Left cardiac atrium (tissue), 4 donors: ENCODE measurements at regions not wholly inside any gene's neighbourhood (a gene's known extent, or its start where the extent isn't known, plus 50 kb on each side); places are given as distances from the start of the nearest gene placed in this dataset.
A peak's percentile ranks its signal among the peaks of the same experiment; 100 is the strongest.

Experiments
- ATAC-seq, 2 donors: fragments of 200-7000 bp; cut with Tn5 transposase; one replicate each; pipeline ENCODE4 v1.9.1; 2020; ENCODE audit warnings: mild to moderate bottlenecking in 2 of 2, moderate library complexity in 2 of 2
- DNase-seq: peaks from one replicate; pipeline ENCODE4 v3.0.0-alpha.2; 2020
- intact Hi-C, 2 donors: fragments of 100-400 bp; cut with DNase I; formaldehyde crosslinking; loops; one replicate each; pipeline versions ENCODE4 v1.14.1 to v1.15.1; 2022 to 2023
- donor health status: DM: no; HTN: yes; CAD: no.
- donor health status: DM: no; HTN: yes; CAD: no; lungs with severe emphysema.
- donor health status: DM: yes; HTN: yes; CAD: no.
- donor health status: Dilated cardiomyopathy.

GRCh38 chr6:113744861-113745260, 112.3 kb upstream of the MARCKS start:
- ATAC-seq: no peak
- intact Hi-C loops: no loop called here
- no peak for DNase-seq

- intact Hi-C loops: no loop called here
- ATAC-seq (no peak), DNase-seq (no peak)
Observed at GRCh38 chr6:113750151-113750855, 106.8 kb upstream of the MARCKS start.

GRCh38 chr6:113754291-113754690, 102.9 kb upstream of the MARCKS start:
- no peak for DNase-seq
- intact Hi-C loops: no loop called here
- ATAC-seq: no peak

GRCh38 chr6:113755449-113756289, 101.5 kb upstream of the MARCKS start:
- DNase-seq (no peak), ATAC-seq (no peak)

GRCh38 chr6:113756290-113756665, 100.9 kb upstream of the MARCKS start:
- intact Hi-C loops: no loop called here
- ATAC-seq (no peak), DNase-seq (no peak)

More at GRCh38 chr6:113755449-113756289, 101.5 kb upstream of the MARCKS start:
- intact Hi-C loops: no loop called here

GRCh38 chr6:113758214-113758613, 98.9 kb upstream of the MARCKS start:
- intact Hi-C loops: no loop called here
- no peak for ATAC-seq
- no peak for DNase-seq

GRCh38 chr6:113758826-113759574, 98.1 kb upstream of the MARCKS start:
- ATAC-seq (peak in 1 of 2 donors; percentile 55), DNase-seq (no peak)
- intact Hi-C loops: no loop called here

GRCh38 chr6:113762641-113763040, 94.5 kb upstream of the MARCKS start:
- ATAC-seq: no peak
- intact Hi-C loops: no loop called here
- no peak for DNase-seq

- intact Hi-C loops: no loop called here
- DNase-seq: no peak
- peak in 1 of 2 donors; percentile 62 for ATAC-seq
Observed at GRCh38 chr6:113763311-113763766, 93.8 kb upstream of the MARCKS start.

GRCh38 chr6:113763876-113764275, 93.3 kb upstream of the MARCKS start:
- ATAC-seq: peak in 1 of 2 donors; percentile 82
- intact Hi-C loops: no loop called here

GRCh38 chr6:113765909-113766308, 91.2 kb upstream of the MARCKS start:
- ATAC-seq: no peak
- intact Hi-C loops: no loop called here
- no peak for DNase-seq

More at GRCh38 chr6:113763876-113764275, 93.3 kb upstream of the MARCKS start:
- DNase-seq: no peak

- no peak for ATAC-seq
- intact Hi-C loops: no loop called here
- no peak for DNase-seq
Observed at GRCh38 chr6:113767985-113768384, 89.2 kb upstream of the MARCKS start.

- DNase-seq (no peak), ATAC-seq (no peak)
- intact Hi-C loops: no loop called here
Observed at GRCh38 chr6:113772961-113773360, 84.2 kb upstream of the MARCKS start.

GRCh38 chr6:113774127-113774825, 82.9 kb upstream of the MARCKS start:
- DNase-seq: no peak
- peak in 1 of 2 donors; percentile 32 for ATAC-seq
- intact Hi-C loops: no loop called here

GRCh38 chr6:113776998-113777397, 80.1 kb upstream of the MARCKS start:
- intact Hi-C loops: no loop called here
- DNase-seq (no peak), ATAC-seq (no peak)

GRCh38 chr6:113777601-113778000, 79.5 kb upstream of the MARCKS start:
- intact Hi-C loops: no loop called here
- no peak for ATAC-seq
- DNase-seq: no peak

- DNase-seq (no peak), ATAC-seq (no peak)
- intact Hi-C loops: no loop called here
Observed at GRCh38 chr6:113779656-113780055, 77.5 kb upstream of the MARCKS start.

GRCh38 chr6:113782636-113783035, 74.5 kb upstream of the MARCKS start:
- no peak for DNase-seq
- intact Hi-C loops: no loop called here
- no peak for ATAC-seq

GRCh38 chr6:113786168-113786567, 71.0 kb upstream of the MARCKS start:
- intact Hi-C loops: no loop called here
- DNase-seq (no peak), ATAC-seq (no peak)
